ENCODE measurements at regions not wholly inside any gene's neighbourhood (a gene's known extent, or its start where the extent isn't known, plus 50 kb on each side); places are given as distances from the start of the nearest gene placed in this dataset.

DNA sequence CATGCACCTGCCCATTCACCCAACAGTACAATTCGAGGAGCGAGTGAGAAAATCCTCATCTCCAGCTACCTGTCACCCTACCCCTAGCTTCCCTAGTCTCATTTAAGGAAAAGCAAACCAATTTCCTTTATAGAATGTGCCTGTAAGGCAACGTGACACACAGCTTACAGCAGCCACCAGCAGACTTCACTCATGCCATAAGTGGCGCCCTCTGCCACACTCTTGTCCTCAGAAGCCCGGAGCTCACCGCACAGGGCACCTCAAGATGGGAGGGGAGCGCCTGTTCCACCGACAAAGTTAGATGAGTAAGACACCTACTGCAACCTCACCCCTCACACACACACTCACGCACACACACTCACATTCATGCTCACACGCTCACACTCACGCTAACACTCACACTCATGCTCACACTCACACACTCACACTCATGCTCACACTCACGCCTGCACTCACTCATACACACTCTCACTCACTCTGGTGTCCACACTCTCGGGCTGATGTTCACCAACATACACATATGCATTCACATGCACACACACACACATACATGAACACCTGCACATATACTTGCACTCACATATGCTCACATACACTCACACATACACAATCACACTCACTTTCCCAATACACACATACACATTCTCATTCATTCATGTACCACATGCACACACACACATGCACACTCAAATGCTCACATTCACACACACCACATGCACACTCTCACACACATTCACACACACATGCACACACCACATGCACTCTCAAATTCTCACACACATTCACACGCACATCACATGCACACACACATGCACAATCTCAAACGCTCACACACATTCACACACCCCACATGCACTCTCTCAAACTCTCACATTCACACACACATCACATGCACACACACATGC is 170.7 kb downstream of the PSMG1 start:
- peak overlapping the region; percentile 50 for H4K91ac ChIP-seq (ENCODE audit: insufficient read depth, low read depth, low read length)
- peak overlapping the region; percentile 62 for H3K18ac ChIP-seq (ENCODE audit: low read depth, low read length)
- no peak overlapping the region for H3K9ac ChIP-seq (ENCODE audit: low read depth, low read length)
- peak overlapping the region; percentile 89 for H3K4ac ChIP-seq (ENCODE audit: low read depth, low read length)
- peak overlapping the region; percentile 45; the same call in 2 of the 3 replicates for H2BK15ac ChIP-seq (ENCODE audit: low read depth, low read length)
- H2BK5ac ChIP-seq (ENCODE audit: low read depth, low read length, poor library complexity, severe bottlenecking) = peak overlapping the region; percentile 63
- WGBS, 2 experiments (ENCODE audit: extremely low coverage in 2 of 2, insufficient read length in 1 of 2) = 90% methylated on average over 9 of the region's 15 CpGs; no CpG with 5 or more reads in 1 of the 2 experiments
- H2BK20ac ChIP-seq (ENCODE audit: low read depth, low read length) = peak overlapping the region; percentile 88
- peaks cover 19% of the 10 kb centered on the region for H3K9me1 ChIP-seq (ENCODE audit: insufficient read depth, low read length)
- H3K4me3 ChIP-seq (ENCODE audit: insufficient read depth, low read depth, low read length) = no peak overlapping the region
- H3K23ac ChIP-seq (ENCODE audit: low read depth, low read length) = peak overlapping the region; percentile 4; the same call in 1 of the 2 replicates
- H3K79me1 ChIP-seq (ENCODE audit: low read depth in 1 of 2, low read length in 2 of 2) = peaks cover 0 to 3% of the 10 kb centered on the region in 2 experiments; a peak in 1 of 4 replicates
- H3K4me1 ChIP-seq (ENCODE audit: control insufficient read depth, insufficient read depth, low read length) = peaks cover 15% of the 10 kb centered on the region
- intact Hi-C loops (cut with micrococcal nuclease) = no loop called here
- DNase-seq (no peak), ATAC-seq (ENCODE audit: low read depth) (no peak)
- ChIA-PET POLR2A (ENCODE audit: unreplicated experiment) (no interaction called here), CTCF (no interaction called here)
- H2AFZ ChIP-seq (replicated peaks; ENCODE audit: low read length, poor library complexity) = peak overlapping the region; percentile 52
- H3K27ac ChIP-seq (ENCODE audit: insufficient read depth, low read length) = no peak overlapping the region
- peak overlapping the region; percentile 57 for H4K5ac ChIP-seq (ENCODE audit: low read depth, low read length)
- no peak overlapping the region for H3K56ac ChIP-seq (ENCODE audit: extremely low read depth, insufficient read depth, low read length)
- H3K36me3 ChIP-seq (ENCODE audit: control insufficient read depth, insufficient read depth, low read length) = no peaks in the 10 kb centered on the region
- H2AK5ac ChIP-seq (ENCODE audit: low read depth, low read length) = peak overlapping the region; percentile 76
- no peak for TF ChIP-seq NFE2L2 (IDR thresholded peaks at IDR 0.05; ENCODE audit: low read depth, low read length)
- TF ChIP-seq POLR2A (IDR thresholded peaks at IDR 0.05; ENCODE audit: low read depth, low read length) = no peak
- TF ChIP-seq SMC3 (IDR thresholded peaks at IDR 0.05; ENCODE audit: low read depth, low read length) = no peak
- TF ChIP-seq, protein P1, sequence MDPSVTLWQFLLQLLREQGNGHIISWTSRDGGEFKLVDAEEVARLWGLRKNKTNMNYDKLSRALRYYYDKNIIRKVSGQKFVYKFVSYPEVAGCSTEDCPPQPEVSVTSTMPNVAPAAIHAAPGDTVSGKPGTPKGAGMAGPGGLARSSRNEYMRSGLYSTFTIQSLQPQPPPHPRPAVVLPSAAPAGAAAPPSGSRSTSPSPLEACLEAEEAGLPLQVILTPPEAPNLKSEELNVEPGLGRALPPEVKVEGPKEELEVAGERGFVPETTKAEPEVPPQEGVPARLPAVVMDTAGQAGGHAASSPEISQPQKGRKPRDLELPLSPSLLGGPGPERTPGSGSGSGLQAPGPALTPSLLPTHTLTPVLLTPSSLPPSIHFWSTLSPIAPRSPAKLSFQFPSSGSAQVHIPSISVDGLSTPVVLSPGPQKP (IDR thresholded peaks at IDR 0.05; ENCODE audit: borderline replicate concordance, low read depth, low read length) = no peak
- TF ChIP-seq, protein P2, sequence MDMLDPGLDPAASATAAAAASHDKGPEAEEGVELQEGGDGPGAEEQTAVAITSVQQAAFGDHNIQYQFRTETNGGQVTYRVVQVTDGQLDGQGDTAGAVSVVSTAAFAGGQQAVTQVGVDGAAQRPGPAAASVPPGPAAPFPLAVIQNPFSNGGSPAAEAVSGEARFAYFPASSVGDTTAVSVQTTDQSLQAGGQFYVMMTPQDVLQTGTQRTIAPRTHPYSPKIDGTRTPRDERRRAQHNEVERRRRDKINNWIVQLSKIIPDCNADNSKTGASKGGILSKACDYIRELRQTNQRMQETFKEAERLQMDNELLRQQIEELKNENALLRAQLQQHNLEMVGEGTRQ (IDR thresholded peaks at IDR 0.05; ENCODE audit: low read depth, low read length) = no peak
- no peaks in the 10 kb centered on the region for H3K9me3 ChIP-seq (ENCODE audit: control insufficient read depth, insufficient read depth, low read length)
- peak overlapping the region; percentile 93 for H2BK120ac ChIP-seq (ENCODE audit: low read depth, low read length)
- dilution Hi-C loops (cut with HindIII; ENCODE audit: low sequenced_read_pairs, unreplicated experiment) = no loop called here
- peak overlapping the region; percentile 60 for H2AK9ac ChIP-seq (replicated peaks; ENCODE audit: low read depth, low read length, poor library complexity)
- no peak overlapping the region for H3K4me2 ChIP-seq (ENCODE audit: low read depth, low read length)
- H3K27me3 ChIP-seq (ENCODE audit: control insufficient read depth, insufficient read depth, low read length) = no peaks in the 10 kb centered on the region
- H3K14ac ChIP-seq (replicated peaks; ENCODE audit: low read depth, low read length) = peak overlapping the region; percentile 16
- H4K20me1 ChIP-seq (ENCODE audit: insufficient read depth, low read length) = no peaks in the 10 kb centered on the region
- peak overlapping the region in 1 of 2 experiments; percentile 45; a peak in 2 of 4 replicates for H4K8ac ChIP-seq (ENCODE audit: low read depth in 2 of 2, low read length in 2 of 2)
- BruUV-seq (replicated peaks) = no TSS peak
- in situ Hi-C loops (cut with MboI; ENCODE audit: low sequenced_read_pairs) = no loop called here
